GM12873 (cell line): ENCODE measurements at regions not wholly inside any gene's neighbourhood (a gene's known extent, or its start where the extent isn't known, plus 50 kb on each side); places are given as distances from the start of the nearest gene placed in this dataset.

Experiments
- CTCF ChIP-seq: IDR thresholded peaks from 2 replicates; pipeline ENCODE4 v1.5.1; 2012; ENCODE audit warnings: low read depth, mild to moderate bottlenecking, moderate library complexity, low read length, control low read depth; ENCODE audit not compliant: insufficient read depth; ENCODE audit errors: missing control alignments

GRCh38 chr18:78688916-78689315, 290.7 kb upstream of the SALL3 start:
- TF ChIP-seq CTCF = no peak

- no peak for TF ChIP-seq CTCF
Measured at GRCh38 chr18:78689606-78690005, 290.0 kb upstream of the SALL3 start.

GRCh38 chr18:78692105-78692504, 287.5 kb upstream of the SALL3 start:
- TF ChIP-seq CTCF = no peak

GRCh38 chr18:78693429-78693828, 286.2 kb upstream of the SALL3 start:
- TF ChIP-seq CTCF = no peak

- no peak for TF ChIP-seq CTCF
Measured at GRCh38 chr18:78696698-78697435, 282.8 kb upstream of the SALL3 start.

GRCh38 chr18:78697446-78697845, 282.2 kb upstream of the SALL3 start:
- no peak for TF ChIP-seq CTCF

- TF ChIP-seq CTCF = no peak
Measured at GRCh38 chr18:78698914-78699313, 280.7 kb upstream of the SALL3 start.
